ENCODE measurements at regions not wholly inside any gene's neighbourhood (a gene's known extent, or its start where the extent isn't known, plus 50 kb on each side); places are given as distances from the start of the nearest gene placed in this dataset.

- peaks cover 9% of the 10 kb centered on the region for H3K4me1 ChIP-seq (ENCODE audit: insufficient read depth, low read length, poor library complexity, severe bottlenecking)
- ChIA-PET CTCF (ENCODE audit: unreplicated experiment) (interaction anchor here (0.5 kb wide), 1 partner anchor 15 kb away, joined by 3 read pairs; no protein-coding TSS in a partner anchor), POLR2A (interaction anchor here (0.9 kb wide), 1 partner anchor 42 kb away, joined by 3 read pairs; no protein-coding TSS in a partner anchor)
- H2AFZ ChIP-seq (ENCODE audit: low read length): no peak overlapping the region
- DNase-seq (ENCODE audit: low spot score): no peak
- no peak overlapping the region for H3K4me2 ChIP-seq (ENCODE audit: low read length)
- H3K4me3 ChIP-seq (ENCODE audit: low read depth, low read length, poor library complexity, severe bottlenecking): no peak overlapping the region
- H3K79me2 ChIP-seq (ENCODE audit: insufficient read depth, low read depth, low read length): no peaks in the 10 kb centered on the region
- H3K9me2 ChIP-seq (ENCODE audit: insufficient read depth, low read length): no peaks in the 10 kb centered on the region
- no peaks in the 10 kb centered on the region for H3K36me3 ChIP-seq (ENCODE audit: insufficient read depth, low read length)
- H3K27ac ChIP-seq (ENCODE audit: low read depth, low read length, poor library complexity, severe bottlenecking): no peak overlapping the region
- no TSS peak for BruUV-seq (replicated peaks)
- no peaks in the 10 kb centered on the region for H3K9me3 ChIP-seq (ENCODE audit: low read length)
- H4K20me1 ChIP-seq (ENCODE audit: insufficient read depth, low read length): no peaks in the 10 kb centered on the region
- TF ChIP-seq CTCF (conservative IDR thresholded peaks at IDR 0.05; ENCODE audit: low read length) (no peak), EZH2phosphoT487 (IDR thresholded peaks at IDR 0.05; ENCODE audit: borderline replicate concordance, low read depth, low read length) (no peak)
- intact Hi-C loops (cut with micrococcal nuclease; ENCODE audit: unreplicated experiment): no loop called here
Observed at GRCh38 chr4:153148791-153149190, 55.5 kb upstream of the TRIM2 start.

GRCh38 chr4:153151535-153152455, 52.4 kb upstream of the TRIM2 start:
- ChIA-PET CTCF (ENCODE audit: unreplicated experiment) (no interaction called here), POLR2A (interaction anchor here (0.6 kb wide), 1 partner anchor 51 kb away, joined by 3 read pairs; no protein-coding TSS in a partner anchor)

More at GRCh38 chr4:153151535-153152455, 52.4 kb upstream of the TRIM2 start:
- TF ChIP-seq CTCF (conservative IDR thresholded peaks at IDR 0.05; ENCODE audit: low read length) (no peak), EZH2phosphoT487 (IDR thresholded peaks at IDR 0.05; ENCODE audit: borderline replicate concordance, low read depth, low read length) (no peak)
- no peak for DNase-seq (ENCODE audit: low spot score)
- H3K9me2 ChIP-seq (ENCODE audit: insufficient read depth, low read length): no peaks in the 10 kb centered on the region
- no TSS peak for BruUV-seq (replicated peaks)
- H3K9me3 ChIP-seq (ENCODE audit: low read length): no peaks in the 10 kb centered on the region
- H3K4me1 ChIP-seq (ENCODE audit: insufficient read depth, low read length, poor library complexity, severe bottlenecking): peaks cover 24% of the 10 kb centered on the region
- H4K20me1 ChIP-seq (ENCODE audit: insufficient read depth, low read length): no peaks in the 10 kb centered on the region
- H3K4me3 ChIP-seq (ENCODE audit: low read depth, low read length, poor library complexity, severe bottlenecking): no peak overlapping the region
- intact Hi-C loops (cut with micrococcal nuclease; ENCODE audit: unreplicated experiment): no loop called here
- H3K36me3 ChIP-seq (ENCODE audit: insufficient read depth, low read length): no peaks in the 10 kb centered on the region
- no peak overlapping the region for H3K4me2 ChIP-seq (ENCODE audit: low read length)
- H2AFZ ChIP-seq (ENCODE audit: low read length): no peak overlapping the region
- H3K27ac ChIP-seq (ENCODE audit: low read depth, low read length, poor library complexity, severe bottlenecking): no peak overlapping the region
- no peaks in the 10 kb centered on the region for H3K79me2 ChIP-seq (ENCODE audit: insufficient read depth, low read depth, low read length)

Measured in OCI-LY7 (cell line).